A549 (cell line): ENCODE measurements at regions not wholly inside any gene's neighbourhood (a gene's known extent, or its start where the extent isn't known, plus 50 kb on each side); places are given as distances from the start of the nearest gene placed in this dataset.
"Not testable (repeated sequence)": the region's sequence is repeated elsewhere in the genome, so short reads cannot be mapped to it uniquely, and the experiment has no call there.

Experiments used
- ATAC-seq, 2 experiments: fragments of 200-7000 bp in 1 of 2; fragments of >200 bp in 1 of 2; cut with Nextera tagmentation in 1 of 2; cut with Tn5 transposase in 1 of 2; 3 replicates each; pipeline versions ENCODE4 v1.8.0 to v1.9.1; 2018 to 2020; ENCODE audit warnings: mild to moderate bottlenecking in 1 of 2, moderate library complexity in 1 of 2
- CTCF ChIA-PET: fragments of 300-600 bp; sonication (Branson Sonifier 250); formaldehyde crosslinking; extraction: SDS; loops from one replicate; lab custom pipeline; 2021; ENCODE audit warnings: antibody characterized with exemption, inconsistent platforms; lab: Yijun Ruan, JAX
- POLR2A ChIA-PET: fragments of 350-600 bp; formaldehyde crosslinking; extraction: SDS; loops from one replicate; lab custom pipeline; 2021; ENCODE audit warnings: antibody characterized with exemption, inconsistent platforms; lab: Yijun Ruan, JAX
- DNase-seq, 2 experiments: peaks; one replicate each; pipeline versions ENCODE4 v3.0.0 to v3.0.0-alpha.2; 2011 to 2016; ENCODE audit warnings: low read depth in 1 of 2, low spot score in 1 of 2
- FAIRE-seq: peaks from 2 replicates; lab custom pipeline; 2011; peaks lifted over from hg19 to GRCh38; lab: Jason Lieb, UNC
- H3K27ac ChIP-seq, 2 experiments: fragments of >200 bp; sonication (Bioruptor Twin); formaldehyde crosslinking; 3 replicates each; pipeline ENCODE4 v1.5.1; 2016 to 2017
- H3K4me1 ChIP-seq: fragments of >200 bp; sonication (Bioruptor Twin); formaldehyde crosslinking; 3 replicates; pipeline ENCODE4 v1.6.1; 2016
- H3K4me2 ChIP-seq: fragments of >200 bp; sonication (Bioruptor Twin); formaldehyde crosslinking; 3 replicates; pipeline ENCODE4 v1.6.1; 2016
- H3K4me3 ChIP-seq: fragments of >200 bp; sonication (Bioruptor Twin); formaldehyde crosslinking; 3 replicates; pipeline ENCODE4 v1.5.1; 2016
- H3K9me3 ChIP-seq: fragments of >200 bp; sonication (Bioruptor Twin); formaldehyde crosslinking; 3 replicates; pipeline ENCODE4 v1.6.1; 2016
- CBX2 ChIP-seq: fragments of 200-600 bp; sonication (generic); IDR thresholded peaks from 2 replicates; pipeline ENCODE4 v1.6.1; 2016; ENCODE audit warnings: low read depth, mild to moderate bottlenecking, borderline replicate concordance
- CHD4 ChIP-seq: fragments of 200-600 bp; sonication (generic); IDR thresholded peaks from 2 replicates; pipeline ENCODE4 v1.6.1; 2016; ENCODE audit warnings: antibody characterized with exemption, mild to moderate bottlenecking, borderline replicate concordance
- EHF ChIP-seq: fragments of 250-450 bp; sonication (Bioruptor Pico); IDR thresholded peaks from 2 replicates; pipeline ENCODE4 v1.5.0; 2020; ENCODE audit warnings: mild to moderate bottlenecking
- EHMT2 ChIP-seq: fragments of 200-600 bp; sonication (generic); IDR thresholded peaks from 2 replicates; pipeline ENCODE4 v1.6.1; 2016; ENCODE audit warnings: antibody characterized with exemption, low read depth, mild to moderate bottlenecking, moderate library complexity
- ESRRA ChIP-seq: fragments of 150-350 bp; IDR thresholded peaks from 2 replicates; pipeline ENCODE4 v1.6.1; 2014; ENCODE audit warnings: mild to moderate bottlenecking, low read length, borderline replicate concordance
- HDAC2 ChIP-seq: fragments of 200-600 bp; sonication (generic); IDR thresholded peaks from 2 replicates; pipeline ENCODE4 v1.6.1; 2016
- HOXA7 ChIP-seq: fragments of 250-450 bp; sonication (Bioruptor Pico); IDR thresholded peaks from 2 replicates; pipeline ENCODE4 v1.5.0; 2020; ENCODE audit warnings: mild to moderate bottlenecking, moderate library complexity
- HOXB13 ChIP-seq: fragments of 250-450 bp; sonication (Bioruptor Pico); IDR thresholded peaks from 2 replicates; pipeline ENCODE4 v1.5.0; 2020; ENCODE audit warnings: low read depth, mild to moderate bottlenecking, moderate library complexity
- JUN ChIP-seq, 2 experiments: fragments of >200 bp; sonication (Bioruptor Twin); formaldehyde crosslinking; IDR thresholded peaks; 2 replicates in 1 of 2; 3 replicates in 1 of 2; pipeline ENCODE4 v1.6.1; 2016 to 2017
- KDM5A ChIP-seq: fragments of 200-600 bp; sonication (generic); IDR thresholded peaks from 2 replicates; pipeline ENCODE4 v1.6.1; 2016; ENCODE audit warnings: antibody characterized with exemption, mild to moderate bottlenecking
- MAFK ChIP-seq: fragments of 450-650 bp; IDR thresholded peaks from 2 replicates; pipeline ENCODE4 v1.6.1; 2014; ENCODE audit not compliant: partially characterized antibody
- NFE2L2 ChIP-seq: fragments of 150-350 bp; conservative IDR thresholded peaks from 2 replicates; pipeline ENCODE4 v1.6.1; 2014; ENCODE audit warnings: low read length
- NPAS2 ChIP-seq: fragments of 250-450 bp; sonication (Bioruptor Pico); IDR thresholded peaks from 2 replicates; pipeline ENCODE4 v1.8.0; 2022; ENCODE audit warnings: mild to moderate bottlenecking, moderate library complexity, borderline replicate concordance
- NR3C1 ChIP-seq: fragments of >200 bp; sonication (Bioruptor Twin); formaldehyde crosslinking; IDR thresholded peaks from 3 replicates; pipeline ENCODE4 v1.6.1; 2017
- PHF8 ChIP-seq: fragments of 200-600 bp; sonication (generic); IDR thresholded peaks from 2 replicates; pipeline ENCODE4 v1.6.1; 2016; ENCODE audit warnings: low read depth, mild to moderate bottlenecking, antibody characterized with exemption, moderate library complexity, borderline replicate concordance
- POLR2A ChIP-seq: IDR thresholded peaks from 2 replicates; pipeline ENCODE4 v1.6.1; 2012; ENCODE audit warnings: mild to moderate bottlenecking, low read length
- POLR2AphosphoS2 ChIP-seq: conservative IDR thresholded peaks from 2 replicates; pipeline ENCODE4 v1.6.1; 2012; ENCODE audit warnings: low read length, improper control_type of control experiment, inconsistent platforms
- RAD21 ChIP-seq, 2 experiments: fragments of >200 bp in 1 of 2; sonication (Bioruptor Twin) in 1 of 2; formaldehyde crosslinking in 1 of 2; IDR thresholded peaks in 1 of 2; conservative IDR thresholded peaks in 1 of 2; 2 replicates in 1 of 2; 3 replicates in 1 of 2; pipeline ENCODE4 v1.6.1; 2012 to 2018; ENCODE audit warnings: inconsistent platforms in 1 of 2
- RNF2 ChIP-seq: fragments of 200-600 bp; sonication (generic); IDR thresholded peaks from 2 replicates; pipeline ENCODE4 v1.6.1; 2016; ENCODE audit warnings: low read depth, mild to moderate bottlenecking, antibody characterized with exemption, moderate library complexity, borderline replicate concordance
- SMC3 ChIP-seq: fragments of >200 bp; sonication (Bioruptor Twin); formaldehyde crosslinking; IDR thresholded peaks from 3 replicates; pipeline ENCODE4 v1.6.1; 2018; ENCODE audit warnings: inconsistent platforms
- SREBF2 ChIP-seq: fragments of 450-650 bp; IDR thresholded peaks from 2 replicates; pipeline ENCODE4 v1.6.1; 2014; ENCODE audit warnings: mild to moderate bottlenecking, moderate library complexity
- TFCP2L1 ChIP-seq: fragments of 250-450 bp; sonication (Bioruptor Pico); IDR thresholded peaks from 2 replicates; pipeline ENCODE4 v1.5.0; 2021; ENCODE audit warnings: mild to moderate bottlenecking
- ZSCAN20 ChIP-seq: fragments of 250-450 bp; sonication (Bioruptor Pico); IDR thresholded peaks from 2 replicates; pipeline ENCODE4 v1.8.0; 2022; ENCODE audit warnings: mild to moderate bottlenecking, moderate library complexity
- WGBS: methylation state at CpG from one replicate; pipeline ENCODE4 v1.1.6; 2017; ENCODE audit errors: missing lambda C conversion rate; 5-methylcytosine and 5-hydroxymethylcytosine counted together
- TF ChIP-seq, protein P1 (sequence below): IDR thresholded peaks from 2 replicates; pipeline ENCODE4 v1.6.1; 2012; ENCODE audit warnings: low read depth, borderline replicate concordance
- TF ChIP-seq, protein P2 (sequence below): fragments of 250-450 bp; sonication (Bioruptor Pico); IDR thresholded peaks from 2 replicates; pipeline ENCODE4 v1.5.0; 2020; ENCODE audit warnings: low read depth, mild to moderate bottlenecking, moderate library complexity
- TF ChIP-seq, protein P3 (sequence below): fragments of 150-350 bp; IDR thresholded peaks from 2 replicates; pipeline ENCODE4 v1.6.1; 2014; ENCODE audit warnings: low read depth, mild to moderate bottlenecking, low read length
- TF ChIP-seq, protein P4 (sequence below): fragments of >200 bp; sonication (Bioruptor Twin); formaldehyde crosslinking; IDR thresholded peaks from 3 replicates; pipeline ENCODE4 v1.5.1; 2016
- TF ChIP-seq, protein P5 (sequence below): IDR thresholded peaks from 2 replicates; pipeline ENCODE4 v1.6.1; 2012
- TF ChIP-seq, protein P6 (sequence below): fragments of >200 bp; sonication (Bioruptor Twin); formaldehyde crosslinking; IDR thresholded peaks from 2 replicates; pipeline ENCODE4 v1.6.1; 2016
- TF ChIP-seq, protein P7 (sequence below): fragments of 250-450 bp; sonication (Bioruptor Pico); IDR thresholded peaks from 2 replicates; pipeline ENCODE4 v1.5.0; 2021; ENCODE audit warnings: mild to moderate bottlenecking, moderate library complexity, borderline replicate concordance

DNA sequence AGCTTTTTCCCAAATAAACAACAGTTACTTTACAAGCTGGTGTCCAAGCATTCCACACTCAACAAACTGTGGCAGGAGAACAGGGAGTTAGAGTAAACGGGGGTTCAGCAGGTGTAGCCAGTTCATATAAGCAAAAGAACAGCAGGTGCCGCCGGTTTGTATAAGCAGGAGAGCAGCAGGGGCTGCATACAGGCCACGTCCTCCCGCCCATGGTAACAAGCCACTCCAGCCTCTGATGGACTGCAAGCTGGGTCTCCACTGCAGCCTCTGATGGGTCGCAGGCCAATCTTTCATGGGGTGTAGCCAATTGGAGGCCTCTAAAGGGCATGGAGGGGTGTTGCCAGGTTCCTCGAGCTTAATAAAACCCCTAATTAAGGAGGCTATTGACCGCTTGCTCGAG, 189.3 kb downstream of the ANKRD30B start:
- H3K9me3 ChIP-seq = no peaks in the 10 kb centered on the region
- H3K27ac ChIP-seq = no peak overlapping the region
- ChIA-PET CTCF (interaction anchor here (0.8 kb wide), 1 partner anchor 9 kb away, joined by 3 read pairs; no protein-coding TSS in a partner anchor), POLR2A (no interaction called here)
- FAIRE-seq (no peak), ATAC-seq (no peak), DNase-seq (no peak)
- H3K4me3 ChIP-seq = no peak overlapping the region
- TF ChIP-seq CBX2 = no peak
- no peak for TF ChIP-seq EHMT2
- TF ChIP-seq NFE2L2 = no peak
- TF ChIP-seq RNF2 = no peak
- TF ChIP-seq, protein P1, sequence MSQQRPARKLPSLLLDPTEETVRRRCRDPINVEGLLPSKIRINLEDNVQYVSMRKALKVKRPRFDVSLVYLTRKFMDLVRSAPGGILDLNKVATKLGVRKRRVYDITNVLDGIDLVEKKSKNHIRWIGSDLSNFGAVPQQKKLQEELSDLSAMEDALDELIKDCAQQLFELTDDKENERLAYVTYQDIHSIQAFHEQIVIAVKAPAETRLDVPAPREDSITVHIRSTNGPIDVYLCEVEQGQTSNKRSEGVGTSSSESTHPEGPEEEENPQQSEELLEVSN = no peak
- no peak for TF ChIP-seq MAFK
- TF ChIP-seq ESRRA = no peak
- TF ChIP-seq CHD4 = no peak
- TF ChIP-seq, protein P2, sequence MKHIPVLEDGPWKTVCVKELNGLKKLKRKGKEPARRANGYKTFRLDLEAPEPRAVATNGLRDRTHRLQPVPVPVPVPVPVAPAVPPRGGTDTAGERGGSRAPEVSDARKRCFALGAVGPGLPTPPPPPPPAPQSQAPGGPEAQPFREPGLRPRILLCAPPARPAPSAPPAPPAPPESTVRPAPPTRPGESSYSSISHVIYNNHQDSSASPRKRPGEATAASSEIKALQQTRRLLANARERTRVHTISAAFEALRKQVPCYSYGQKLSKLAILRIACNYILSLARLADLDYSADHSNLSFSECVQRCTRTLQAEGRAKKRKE (CRISPR knock-in tag) = no peak
- TF ChIP-seq, protein P3, sequence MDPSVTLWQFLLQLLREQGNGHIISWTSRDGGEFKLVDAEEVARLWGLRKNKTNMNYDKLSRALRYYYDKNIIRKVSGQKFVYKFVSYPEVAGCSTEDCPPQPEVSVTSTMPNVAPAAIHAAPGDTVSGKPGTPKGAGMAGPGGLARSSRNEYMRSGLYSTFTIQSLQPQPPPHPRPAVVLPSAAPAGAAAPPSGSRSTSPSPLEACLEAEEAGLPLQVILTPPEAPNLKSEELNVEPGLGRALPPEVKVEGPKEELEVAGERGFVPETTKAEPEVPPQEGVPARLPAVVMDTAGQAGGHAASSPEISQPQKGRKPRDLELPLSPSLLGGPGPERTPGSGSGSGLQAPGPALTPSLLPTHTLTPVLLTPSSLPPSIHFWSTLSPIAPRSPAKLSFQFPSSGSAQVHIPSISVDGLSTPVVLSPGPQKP = no peak
- TF ChIP-seq NPAS2 = no peak
- TF ChIP-seq, protein P4, sequence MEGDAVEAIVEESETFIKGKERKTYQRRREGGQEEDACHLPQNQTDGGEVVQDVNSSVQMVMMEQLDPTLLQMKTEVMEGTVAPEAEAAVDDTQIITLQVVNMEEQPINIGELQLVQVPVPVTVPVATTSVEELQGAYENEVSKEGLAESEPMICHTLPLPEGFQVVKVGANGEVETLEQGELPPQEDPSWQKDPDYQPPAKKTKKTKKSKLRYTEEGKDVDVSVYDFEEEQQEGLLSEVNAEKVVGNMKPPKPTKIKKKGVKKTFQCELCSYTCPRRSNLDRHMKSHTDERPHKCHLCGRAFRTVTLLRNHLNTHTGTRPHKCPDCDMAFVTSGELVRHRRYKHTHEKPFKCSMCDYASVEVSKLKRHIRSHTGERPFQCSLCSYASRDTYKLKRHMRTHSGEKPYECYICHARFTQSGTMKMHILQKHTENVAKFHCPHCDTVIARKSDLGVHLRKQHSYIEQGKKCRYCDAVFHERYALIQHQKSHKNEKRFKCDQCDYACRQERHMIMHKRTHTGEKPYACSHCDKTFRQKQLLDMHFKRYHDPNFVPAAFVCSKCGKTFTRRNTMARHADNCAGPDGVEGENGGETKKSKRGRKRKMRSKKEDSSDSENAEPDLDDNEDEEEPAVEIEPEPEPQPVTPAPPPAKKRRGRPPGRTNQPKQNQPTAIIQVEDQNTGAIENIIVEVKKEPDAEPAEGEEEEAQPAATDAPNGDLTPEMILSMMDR = no peak
- no peak for TF ChIP-seq NR3C1
- TF ChIP-seq JUN (IDR thresholded peaks at IDR 0.05) = no peak
- TF ChIP-seq POLR2A = no peak
- no peak for TF ChIP-seq TFCP2L1
- no peak for TF ChIP-seq RAD21 (conservative IDR thresholded peaks at IDR 0.05 in 1 of 2, IDR thresholded peaks at IDR 0.05 in 1 of 2)
- TF ChIP-seq HOXB13 (CRISPR knock-in tag) = no peak
- TF ChIP-seq HOXA7 = no peak
- TF ChIP-seq, protein P5, sequence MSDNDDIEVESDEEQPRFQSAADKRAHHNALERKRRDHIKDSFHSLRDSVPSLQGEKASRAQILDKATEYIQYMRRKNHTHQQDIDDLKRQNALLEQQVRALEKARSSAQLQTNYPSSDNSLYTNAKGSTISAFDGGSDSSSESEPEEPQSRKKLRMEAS = no peak
- H3K4me2 ChIP-seq = no peak overlapping the region
- 24% methylated on average over 5 of the region's 9 CpGs for WGBS
- no peaks in the 10 kb centered on the region for H3K4me1 ChIP-seq

DNA sequence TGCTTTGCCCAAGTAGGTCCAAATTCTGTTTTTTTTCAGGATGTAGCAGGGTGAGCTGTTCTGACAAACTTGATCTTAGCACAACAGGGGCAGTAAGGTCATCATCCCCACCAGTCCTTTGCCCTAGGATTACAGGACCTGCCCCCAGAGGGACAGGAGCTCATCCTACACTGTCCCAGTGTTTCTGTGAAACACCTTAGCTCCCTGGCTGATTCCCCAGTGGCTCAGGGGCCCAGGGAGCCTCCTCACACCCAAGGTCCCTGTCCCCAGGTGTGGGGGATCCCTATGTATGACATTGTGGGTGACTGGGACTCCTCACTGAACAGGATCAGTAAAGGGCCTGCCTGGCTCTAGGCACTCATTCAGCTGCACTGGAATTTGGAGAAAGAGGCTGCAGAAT, 191.2 kb downstream of the ANKRD30B start:
- ChIA-PET CTCF (no interaction called here), POLR2A (no interaction called here)
- no peaks in the 10 kb centered on the region for H3K9me3 ChIP-seq
- no peaks in the 10 kb centered on the region for H3K4me1 ChIP-seq
- no peak overlapping the region for H3K4me2 ChIP-seq
- ATAC-seq = no peak
- no peak for FAIRE-seq
- no peak overlapping the region for H3K4me3 ChIP-seq
- DNase-seq = no peak
- no peak overlapping the region for H3K27ac ChIP-seq
- TF ChIP-seq KDM5A (no peak), POLR2AphosphoS2 (no peak), CBX2 (no peak), SMC3 (no peak), HDAC2 (no peak), SREBF2 (no peak), PHF8 (no peak), ZSCAN20 (no peak), EHF (CRISPR knock-in tag) (no peak)
- TF ChIP-seq, protein P6, sequence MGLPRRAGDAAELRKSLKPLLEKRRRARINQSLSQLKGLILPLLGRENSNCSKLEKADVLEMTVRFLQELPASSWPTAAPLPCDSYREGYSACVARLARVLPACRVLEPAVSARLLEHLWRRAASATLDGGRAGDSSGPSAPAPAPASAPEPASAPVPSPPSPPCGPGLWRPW = no peak
- TF ChIP-seq, protein P7, sequence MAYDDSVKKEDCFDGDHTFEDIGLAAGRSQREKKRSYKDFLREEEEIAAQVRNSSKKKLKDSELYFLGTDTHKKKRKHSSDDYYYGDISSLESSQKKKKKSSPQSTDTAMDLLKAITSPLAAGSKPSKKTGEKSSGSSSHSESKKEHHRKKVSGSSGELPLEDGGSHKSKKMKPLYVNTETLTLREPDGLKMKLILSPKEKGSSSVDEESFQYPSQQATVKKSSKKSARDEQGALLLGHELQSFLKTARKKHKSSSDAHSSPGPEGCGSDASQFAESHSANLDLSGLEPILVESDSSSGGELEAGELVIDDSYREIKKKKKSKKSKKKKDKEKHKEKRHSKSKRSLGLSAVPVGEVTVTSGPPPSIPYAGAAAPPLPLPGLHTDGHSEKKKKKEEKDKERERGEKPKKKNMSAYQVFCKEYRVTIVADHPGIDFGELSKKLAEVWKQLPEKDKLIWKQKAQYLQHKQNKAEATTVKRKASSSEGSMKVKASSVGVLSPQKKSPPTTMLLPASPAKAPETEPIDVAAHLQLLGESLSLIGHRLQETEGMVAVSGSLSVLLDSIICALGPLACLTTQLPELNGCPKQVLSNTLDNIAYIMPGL (CRISPR knock-in tag) = no peak

DNA sequence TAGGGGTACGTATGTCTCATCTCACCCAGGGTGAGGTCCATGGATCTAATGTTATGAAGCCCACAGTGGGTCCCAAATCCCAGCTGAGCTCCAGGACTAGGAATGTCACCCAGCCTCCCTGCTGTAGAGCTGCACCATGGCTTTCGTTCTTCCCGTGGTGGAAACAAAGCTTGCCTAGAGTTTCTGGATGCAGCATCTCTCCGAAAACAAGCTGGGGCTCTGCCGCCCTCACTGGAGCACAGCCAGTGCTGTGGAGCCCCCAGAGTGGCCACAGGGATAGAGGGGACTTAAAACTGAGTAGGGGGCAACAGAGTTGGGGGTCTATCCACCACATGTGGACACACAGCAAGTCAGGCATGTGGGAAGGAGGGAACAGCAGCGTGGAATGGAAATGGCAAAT, 192.1 kb downstream of the ANKRD30B start:
- H3K4me1 ChIP-seq, H3K27ac ChIP-seq, H3K9me3 ChIP-seq, H3K4me2 ChIP-seq, FAIRE-seq, POLR2A ChIA-PET, CTCF ChIA-PET, H3K4me3 ChIP-seq, ATAC-seq, DNase-seq: not testable (repeated sequence)
- 0% methylated on average over 6 of the region's 6 CpGs for WGBS
